CD14-positive monocyte (primary cell): ENCODE measurements at regions not wholly inside any gene's neighbourhood (a gene's known extent, or its start where the extent isn't known, plus 50 kb on each side); places are given as distances from the start of the nearest gene placed in this dataset.
"Not testable (repeated sequence)": the region's sequence is repeated elsewhere in the genome, so short reads cannot be mapped to it uniquely, and the experiment has no call there.

Experiments used
- DNase-seq, 3 donors: peaks; one replicate each; pipeline ENCODE4 v3.0.0-alpha.2; 2011 to 2022
- H2AFZ ChIP-seq: 2 replicates; pipeline ENCODE4 v1.6.0; 2012; ENCODE audit warnings: mild to moderate bottlenecking, low read depth, low read length, inconsistent platforms; ENCODE audit not compliant: insufficient read depth, poor library complexity, severe bottlenecking
- H3K27ac ChIP-seq, 2 donors: 1 replicate in 1 of 2; 2 replicates in 1 of 2; pipeline ENCODE4 v1.5.1; 2012 to 2013; ENCODE audit warnings: low read length in 2 of 2, control low read depth in 1 of 2, inconsistent platforms in 1 of 2, low read depth in 1 of 2, mild to moderate bottlenecking in 1 of 2
- H3K27me3 ChIP-seq, 2 donors: one replicate each; pipeline versions ENCODE4 v1.6.0 to v1.6.1; 2011 to 2013; ENCODE audit warnings: low read length in 2 of 2; ENCODE audit not compliant: control insufficient read depth in 2 of 2, insufficient read depth in 2 of 2
- H3K36me3 ChIP-seq, 2 donors: replicated peaks in 1 of 2; 1 replicate in 1 of 2; 2 replicates in 1 of 2; pipeline versions ENCODE4 v1.5.1 to v1.6.1; 2012 to 2013; ENCODE audit warnings: low read length in 2 of 2, control low read depth in 1 of 2, inconsistent platforms in 1 of 2, mild to moderate bottlenecking in 1 of 2; ENCODE audit not compliant: insufficient read depth in 2 of 2, control insufficient read depth in 1 of 2
- H3K4me1 ChIP-seq, 2 donors: 1 replicate in 1 of 2; 2 replicates in 1 of 2; pipeline versions ENCODE4 v1.5.1 to v1.6.1; 2012 to 2013; ENCODE audit warnings: low read length in 2 of 2, control low read depth in 1 of 2, inconsistent platforms in 1 of 2, mild to moderate bottlenecking in 1 of 2, moderate library complexity in 1 of 2; ENCODE audit not compliant: insufficient read depth in 2 of 2, control insufficient read depth in 1 of 2
- H3K4me2 ChIP-seq: replicated peaks from 2 replicates; pipeline ENCODE3; 2012; ENCODE audit warnings: low read length, moderate library complexity, mild to moderate bottlenecking; ENCODE audit not compliant: poor library complexity, severe bottlenecking; ENCODE audit errors: extremely low read depth
- H3K4me3 ChIP-seq, 3 experiments: fragments of 200-600 bp in 1 of 3; sonication (generic) in 1 of 3; replicated peaks in 1 of 3; 1 replicate in 2 of 3; 2 replicates in 1 of 3; pipeline ENCODE4 v1.5.1; 2011 to 2013; ENCODE audit warnings: low read length in 3 of 3, mild to moderate bottlenecking in 3 of 3, control low read depth in 2 of 3, low read depth in 2 of 3, inconsistent platforms in 1 of 3, moderate library complexity in 1 of 3
- H3K79me2 ChIP-seq: 2 replicates; pipeline ENCODE4 v1.6.0; 2012; ENCODE audit warnings: mild to moderate bottlenecking, control low read depth, inconsistent platforms, low read length, moderate library complexity; ENCODE audit not compliant: insufficient read depth
- H3K9ac ChIP-seq: 2 replicates; pipeline ENCODE4 v1.6.0; 2017; ENCODE audit warnings: low read length, mild to moderate bottlenecking; ENCODE audit not compliant: insufficient read depth, poor library complexity, severe bottlenecking
- H3K9me3 ChIP-seq, 2 donors: replicated peaks in 1 of 2; 1 replicate in 1 of 2; 2 replicates in 1 of 2; pipeline versions ENCODE4 v1.5.1 to v1.6.1; 2012 to 2013; ENCODE audit warnings: low read length in 2 of 2, control low read depth in 1 of 2; ENCODE audit not compliant: control insufficient read depth in 1 of 2, insufficient read depth in 1 of 2
- H4K20me1 ChIP-seq: 2 replicates; pipeline ENCODE4 v1.6.0; 2012; ENCODE audit warnings: mild to moderate bottlenecking, low read length, control low read depth, moderate library complexity; ENCODE audit not compliant: insufficient read depth
- H3K27ac Mint-ChIP-seq, 7 donors: one replicate each; pipeline ENCODE4 v1.8.0; 2020; ENCODE audit warnings: mild to moderate bottlenecking in 7 of 7, mixed read lengths in 7 of 7, moderate library complexity in 6 of 7, inconsistent platforms in 2 of 7
- H3K27me3 Mint-ChIP-seq, 3 donors: one replicate each; pipeline ENCODE4 v1.8.0; 2021 to 2022; ENCODE audit warnings: low read depth in 3 of 3, mild to moderate bottlenecking in 3 of 3, mixed read lengths in 3 of 3, moderate library complexity in 3 of 3, inconsistent platforms in 1 of 3
- H3K36me3 Mint-ChIP-seq, 2 donors: one replicate each; pipeline ENCODE4 v1.8.0; 2020; ENCODE audit warnings: mixed read lengths in 2 of 2, inconsistent platforms in 1 of 2, mild to moderate bottlenecking in 1 of 2
- H3K4me1 Mint-ChIP-seq: one replicate; pipeline ENCODE4 v1.8.0; 2020; ENCODE audit warnings: mild to moderate bottlenecking, mixed read lengths
- H3K4me3 Mint-ChIP-seq, 2 donors: one replicate each; pipeline ENCODE4 v1.8.0; 2020; ENCODE audit warnings: mild to moderate bottlenecking in 2 of 2, mixed read lengths in 2 of 2, moderate library complexity in 1 of 2
- H3K9me3 Mint-ChIP-seq, 7 donors: one replicate each; pipeline ENCODE4 v1.8.0; 2020 to 2022; ENCODE audit warnings: mixed read lengths in 7 of 7, mild to moderate bottlenecking in 6 of 7, moderate library complexity in 6 of 7, inconsistent platforms in 2 of 7
- WGBS: methylation state at CpG from one replicate; pipeline ENCODE4 v1.1.5; 2013; ENCODE audit warnings: missing lambda C conversion rate; ENCODE audit not compliant: insufficient coverage; 5-methylcytosine and 5-hydroxymethylcytosine counted together
- intact Hi-C, 2 donors: fragments of 100-400 bp; cut with micrococcal nuclease; formaldehyde crosslinking; loops; one replicate each; pipeline versions ENCODE4 v1.15.0 to v1.15.1; 2023
- TF ChIP-seq, protein P1 (sequence below): fragments of 200-600 bp; IDR thresholded peaks from one replicate; pipeline ENCODE4 v1.8.0; 2022; ENCODE audit warnings: antibody characterized with exemption, mild to moderate bottlenecking

DNA sequence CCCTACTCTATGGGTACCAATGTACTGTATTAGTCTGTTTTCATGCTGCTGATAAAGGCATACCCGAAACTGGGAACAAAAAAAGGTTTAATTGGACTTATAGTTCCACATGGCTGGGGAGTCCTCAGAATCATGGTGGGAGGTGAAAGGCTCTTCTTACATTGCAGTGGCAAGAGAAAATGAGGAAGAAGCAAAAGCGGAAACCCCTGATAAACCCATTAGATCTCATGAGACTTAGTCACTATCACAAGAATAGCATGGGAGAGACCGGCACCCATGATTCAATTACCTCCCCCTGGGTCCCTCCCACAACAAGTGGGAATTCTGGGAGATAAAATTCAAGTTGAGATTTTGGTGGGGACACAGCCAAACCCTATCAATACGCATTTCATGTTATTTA lies 635.3 kb downstream of the MID1IP1 start:
- H3K4me3 Mint-ChIP-seq, H3K9me3 ChIP-seq, H3K27me3 ChIP-seq, intact Hi-C loops, H3K9ac ChIP-seq, H3K4me1 ChIP-seq, H2AFZ ChIP-seq, H4K20me1 ChIP-seq, H3K36me3 Mint-ChIP-seq, H3K4me2 ChIP-seq, H3K27me3 Mint-ChIP-seq, H3K4me3 ChIP-seq, H3K27ac ChIP-seq, H3K79me2 ChIP-seq, H3K36me3 ChIP-seq: not testable (repeated sequence)
- Mint-ChIP-seq H3K27ac (peak overlapping the region in 6 of 7 donors; percentile 19 to 73 (median 46)), H3K9me3 (peaks cover 0 to 23% (median 10%) of the 10 kb centered on the region in 7 donors), H3K4me1 (peaks cover 19% of the 10 kb centered on the region)
- WGBS, result no CpG with 5 or more reads among the region's 4 CpGs
- DNase-seq, result peak; percentile 30 to 73 (median 41)

DNA sequence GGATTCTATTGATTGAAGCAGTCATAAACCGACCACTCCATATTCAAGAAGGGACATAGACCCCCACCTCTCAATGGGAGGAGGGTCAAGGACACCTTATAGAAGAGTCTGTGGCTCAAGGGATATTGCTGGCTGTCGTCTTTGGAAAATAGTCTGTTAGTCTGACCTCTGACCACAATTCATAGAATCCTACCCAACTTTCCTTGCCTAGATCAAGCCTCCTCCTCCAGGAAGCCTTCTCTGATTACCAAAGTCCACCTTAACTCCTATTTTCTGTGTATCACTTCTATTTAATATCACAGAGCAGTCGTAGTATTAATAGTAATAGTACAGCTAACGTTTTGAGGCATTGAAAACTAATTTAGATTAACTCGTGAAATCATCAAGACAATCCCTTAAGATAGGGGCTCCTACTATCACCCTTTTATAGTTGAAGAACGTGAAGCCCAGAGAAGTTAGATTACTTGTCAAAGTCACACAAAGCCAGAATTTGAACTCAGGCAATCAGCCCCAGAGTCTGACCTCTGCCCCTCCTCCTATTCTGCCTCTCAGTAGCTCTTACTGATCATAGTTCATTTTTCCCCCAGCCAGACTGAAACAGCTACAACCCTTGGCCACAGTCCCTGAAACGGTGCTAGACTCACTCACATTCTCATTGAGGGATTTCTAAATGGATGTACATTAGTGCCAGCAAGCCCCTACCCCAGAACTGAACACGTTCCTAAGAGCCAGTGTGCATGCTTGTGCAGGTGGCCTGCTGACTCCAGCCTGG lies 636.6 kb downstream of the MID1IP1 start:
- Histone ChIP-seq H2AFZ (no peak overlapping the region), H3K36me3 (no peaks in the 10 kb centered on the region), H3K4me1 (peaks cover 0 to 5% of the 10 kb centered on the region in 2 donors), H4K20me1 (no peaks in the 10 kb centered on the region), H3K27me3 (no peaks in the 10 kb centered on the region), H3K9ac (no peak overlapping the region), H3K4me3 (no peak overlapping the region), H3K9me3 (peaks cover 8 to 9% of the 10 kb centered on the region in 2 donors), H3K27ac (no peak overlapping the region), H3K79me2 (no peaks in the 10 kb centered on the region), H3K4me2 (no peak overlapping the region)
- Mint-ChIP-seq H3K4me3 (no peak overlapping the region), H3K9me3 (peaks cover 2 to 23% (median 10%) of the 10 kb centered on the region in 7 donors), H3K4me1 (peaks cover 25% of the 10 kb centered on the region), H3K27me3 (peaks cover 0 to 2% (median 2%) of the 10 kb centered on the region in 3 donors), H3K27ac (no peak overlapping the region), H3K36me3 (no peaks in the 10 kb centered on the region)
- no peak for DNase-seq
- TF ChIP-seq, protein P1, sequence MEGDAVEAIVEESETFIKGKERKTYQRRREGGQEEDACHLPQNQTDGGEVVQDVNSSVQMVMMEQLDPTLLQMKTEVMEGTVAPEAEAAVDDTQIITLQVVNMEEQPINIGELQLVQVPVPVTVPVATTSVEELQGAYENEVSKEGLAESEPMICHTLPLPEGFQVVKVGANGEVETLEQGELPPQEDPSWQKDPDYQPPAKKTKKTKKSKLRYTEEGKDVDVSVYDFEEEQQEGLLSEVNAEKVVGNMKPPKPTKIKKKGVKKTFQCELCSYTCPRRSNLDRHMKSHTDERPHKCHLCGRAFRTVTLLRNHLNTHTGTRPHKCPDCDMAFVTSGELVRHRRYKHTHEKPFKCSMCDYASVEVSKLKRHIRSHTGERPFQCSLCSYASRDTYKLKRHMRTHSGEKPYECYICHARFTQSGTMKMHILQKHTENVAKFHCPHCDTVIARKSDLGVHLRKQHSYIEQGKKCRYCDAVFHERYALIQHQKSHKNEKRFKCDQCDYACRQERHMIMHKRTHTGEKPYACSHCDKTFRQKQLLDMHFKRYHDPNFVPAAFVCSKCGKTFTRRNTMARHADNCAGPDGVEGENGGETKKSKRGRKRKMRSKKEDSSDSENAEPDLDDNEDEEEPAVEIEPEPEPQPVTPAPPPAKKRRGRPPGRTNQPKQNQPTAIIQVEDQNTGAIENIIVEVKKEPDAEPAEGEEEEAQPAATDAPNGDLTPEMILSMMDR, result no peak
- intact Hi-C loops, result no loop called here
- WGBS, result 100% methylated on average over 1 of the region's 8 CpGs
